Thyroid gland (tissue), 4 donors: ENCODE measurements at regions not wholly inside any gene's neighbourhood (a gene's known extent, or its start where the extent isn't known, plus 50 kb on each side); places are given as distances from the start of the nearest gene placed in this dataset.

ENCODE experiments used
- POLR2A ChIP-seq, 2 donors: fragments of 450-650 bp; IDR thresholded peaks; one replicate each; pipeline ENCODE4 v1.6.1; 2017; ENCODE audit warnings: antibody characterized with exemption in 2 of 2, mild to moderate bottlenecking in 2 of 2, moderate library complexity in 1 of 2
- TF ChIP-seq, protein P1 (sequence below), 6 experiments: fragments of 200-600 bp in 3 of 6; fragments of 450-650 bp in 3 of 6; sonication (generic) in 3 of 6; IDR thresholded peaks; one replicate each; pipeline ENCODE4 v1.5.1; 2016 to 2019; ENCODE audit warnings: antibody characterized with exemption in 6 of 6, mild to moderate bottlenecking in 2 of 6, inconsistent platforms in 1 of 6, moderate library complexity in 1 of 6

DNA sequence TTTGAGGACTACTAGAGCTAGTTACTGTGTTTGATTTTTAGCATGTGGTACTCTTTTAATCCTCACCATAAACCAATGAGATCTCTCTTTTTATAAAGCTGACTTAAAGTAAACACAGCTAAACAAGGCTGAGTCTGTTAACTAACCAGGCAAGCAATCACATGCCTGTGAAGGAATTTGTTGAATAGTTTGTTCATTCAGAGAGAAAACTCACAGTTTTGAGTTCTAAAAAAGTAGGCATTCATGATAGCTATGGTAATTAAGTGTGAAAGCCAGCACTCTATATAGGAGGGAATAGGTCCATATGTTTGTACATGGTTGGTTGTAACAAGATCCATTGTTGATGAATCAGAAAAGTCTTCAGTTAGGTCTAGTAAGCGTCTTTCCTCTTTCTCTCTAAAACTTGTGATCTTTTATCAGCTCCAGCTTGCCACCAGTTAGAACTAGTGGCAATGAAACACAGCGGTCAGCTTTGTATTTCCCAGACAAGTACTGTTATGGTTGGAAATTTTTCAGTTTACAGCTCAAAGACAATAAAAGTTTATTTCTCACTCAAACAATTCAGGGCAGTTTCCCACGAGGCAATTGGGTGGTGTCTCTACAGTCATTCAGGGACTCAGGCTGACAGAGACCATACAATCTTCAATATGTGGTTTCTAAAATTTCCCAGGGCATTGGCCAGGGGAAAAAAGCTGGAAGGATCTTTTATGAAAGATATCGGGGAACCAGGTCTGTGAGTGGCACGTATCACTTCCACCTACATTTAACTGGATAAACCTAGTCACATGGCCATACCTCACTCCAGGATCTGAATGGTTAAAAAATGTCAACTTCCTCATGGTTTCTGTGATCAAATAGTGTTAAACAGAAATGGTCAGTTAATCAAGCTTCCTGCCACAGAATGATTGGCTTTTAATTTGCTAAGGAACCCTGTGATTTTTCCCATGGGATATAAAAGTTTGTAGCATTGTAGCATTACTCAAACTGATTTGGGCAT lies 203.1 kb downstream of the KIF21A start:
- TF ChIP-seq, protein P1, sequence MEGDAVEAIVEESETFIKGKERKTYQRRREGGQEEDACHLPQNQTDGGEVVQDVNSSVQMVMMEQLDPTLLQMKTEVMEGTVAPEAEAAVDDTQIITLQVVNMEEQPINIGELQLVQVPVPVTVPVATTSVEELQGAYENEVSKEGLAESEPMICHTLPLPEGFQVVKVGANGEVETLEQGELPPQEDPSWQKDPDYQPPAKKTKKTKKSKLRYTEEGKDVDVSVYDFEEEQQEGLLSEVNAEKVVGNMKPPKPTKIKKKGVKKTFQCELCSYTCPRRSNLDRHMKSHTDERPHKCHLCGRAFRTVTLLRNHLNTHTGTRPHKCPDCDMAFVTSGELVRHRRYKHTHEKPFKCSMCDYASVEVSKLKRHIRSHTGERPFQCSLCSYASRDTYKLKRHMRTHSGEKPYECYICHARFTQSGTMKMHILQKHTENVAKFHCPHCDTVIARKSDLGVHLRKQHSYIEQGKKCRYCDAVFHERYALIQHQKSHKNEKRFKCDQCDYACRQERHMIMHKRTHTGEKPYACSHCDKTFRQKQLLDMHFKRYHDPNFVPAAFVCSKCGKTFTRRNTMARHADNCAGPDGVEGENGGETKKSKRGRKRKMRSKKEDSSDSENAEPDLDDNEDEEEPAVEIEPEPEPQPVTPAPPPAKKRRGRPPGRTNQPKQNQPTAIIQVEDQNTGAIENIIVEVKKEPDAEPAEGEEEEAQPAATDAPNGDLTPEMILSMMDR (IDR thresholded peaks at IDR 0.05) = no peak
- no peak for TF ChIP-seq POLR2A (IDR thresholded peaks at IDR 0.05)
